ENCODE measurements at regions not wholly inside any gene's neighbourhood (a gene's known extent, or its start where the extent isn't known, plus 50 kb on each side); places are given as distances from the start of the nearest gene placed in this dataset.

DNA sequence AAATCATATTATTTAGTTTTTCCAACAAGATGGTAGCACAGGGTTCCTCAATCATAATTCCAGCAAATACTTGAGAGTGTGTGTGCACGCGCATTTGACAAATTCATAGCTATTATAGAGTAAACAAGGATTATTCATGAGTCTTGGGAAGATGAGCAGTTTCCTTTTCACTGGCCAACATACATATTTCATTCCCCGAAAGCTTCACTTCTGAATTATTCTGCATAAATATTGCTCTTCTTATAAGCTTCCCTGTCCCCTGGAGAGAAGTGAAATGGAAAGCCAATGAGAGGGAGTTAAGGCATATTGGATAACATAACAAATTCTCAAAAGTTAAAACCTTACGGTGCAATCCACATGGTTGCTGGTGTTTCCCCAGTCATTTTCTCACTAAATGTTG, 386.4 kb upstream of the SEMA6A start:
- Histone ChIP-seq H3K9me3 (ENCODE audit: insufficient read depth, low read length) (no peaks in the 10 kb centered on the region), H3K27me3 (ENCODE audit: low read depth, low read length) (no peaks in the 10 kb centered on the region), H4K20me1 (ENCODE audit: insufficient read depth, low read length) (no peaks in the 10 kb centered on the region), H3K4me1 (ENCODE audit: low read length) (peaks cover 4% of the 10 kb centered on the region; the same call in 1 of the 2 replicates), H3K36me3 (replicated peaks; ENCODE audit: low read depth, low read length) (no peaks in the 10 kb centered on the region), H3K27ac (ENCODE audit: low read length) (no peak overlapping the region), H3K4me3 (ENCODE audit: low read length) (no peak overlapping the region), H3K79me2 (ENCODE audit: low read length) (no peaks in the 10 kb centered on the region), H2AFZ (ENCODE audit: low read depth, low read length) (no peak overlapping the region), H3K9ac (ENCODE audit: low read length) (no peak overlapping the region), H3K4me2 (ENCODE audit: low read length) (no peak overlapping the region)
- TF ChIP-seq, protein P1, sequence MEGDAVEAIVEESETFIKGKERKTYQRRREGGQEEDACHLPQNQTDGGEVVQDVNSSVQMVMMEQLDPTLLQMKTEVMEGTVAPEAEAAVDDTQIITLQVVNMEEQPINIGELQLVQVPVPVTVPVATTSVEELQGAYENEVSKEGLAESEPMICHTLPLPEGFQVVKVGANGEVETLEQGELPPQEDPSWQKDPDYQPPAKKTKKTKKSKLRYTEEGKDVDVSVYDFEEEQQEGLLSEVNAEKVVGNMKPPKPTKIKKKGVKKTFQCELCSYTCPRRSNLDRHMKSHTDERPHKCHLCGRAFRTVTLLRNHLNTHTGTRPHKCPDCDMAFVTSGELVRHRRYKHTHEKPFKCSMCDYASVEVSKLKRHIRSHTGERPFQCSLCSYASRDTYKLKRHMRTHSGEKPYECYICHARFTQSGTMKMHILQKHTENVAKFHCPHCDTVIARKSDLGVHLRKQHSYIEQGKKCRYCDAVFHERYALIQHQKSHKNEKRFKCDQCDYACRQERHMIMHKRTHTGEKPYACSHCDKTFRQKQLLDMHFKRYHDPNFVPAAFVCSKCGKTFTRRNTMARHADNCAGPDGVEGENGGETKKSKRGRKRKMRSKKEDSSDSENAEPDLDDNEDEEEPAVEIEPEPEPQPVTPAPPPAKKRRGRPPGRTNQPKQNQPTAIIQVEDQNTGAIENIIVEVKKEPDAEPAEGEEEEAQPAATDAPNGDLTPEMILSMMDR (IDR thresholded peaks at IDR 0.05; ENCODE audit: low read depth, low read length) = no peak
- no peak for TF ChIP-seq EZH2phosphoT487 (IDR thresholded peaks at IDR 0.05; ENCODE audit: low read depth)

DNA sequence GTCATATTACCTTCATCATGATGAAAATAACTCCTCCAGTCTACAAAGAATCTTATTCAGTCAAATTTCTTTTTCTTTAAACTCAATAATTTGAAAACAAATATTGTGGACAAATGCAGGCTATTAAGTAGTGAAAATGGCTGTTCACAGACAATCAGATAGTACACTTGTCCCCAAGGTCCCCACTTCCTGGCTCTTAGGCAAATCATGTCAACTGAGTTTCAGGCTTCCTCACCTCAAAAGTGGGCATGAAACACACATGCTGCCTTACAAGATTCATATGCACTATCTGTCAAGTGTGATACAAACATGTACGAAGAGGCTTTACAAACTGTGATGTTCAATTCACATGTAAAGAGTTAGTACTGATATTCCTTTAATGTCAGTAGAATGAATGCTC, 385.2 kb upstream of the SEMA6A start:
- TF ChIP-seq EZH2phosphoT487 (IDR thresholded peaks at IDR 0.05; ENCODE audit: low read depth) = no peak
- TF ChIP-seq, protein P1 (IDR thresholded peaks at IDR 0.05; ENCODE audit: low read depth, low read length) = no peak
- H3K27me3 ChIP-seq (ENCODE audit: low read depth, low read length) = no peaks in the 10 kb centered on the region
- H3K27ac ChIP-seq (ENCODE audit: low read length) = no peak overlapping the region
- no peaks in the 10 kb centered on the region for H3K79me2 ChIP-seq (ENCODE audit: low read length)
- no peak overlapping the region for H3K9ac ChIP-seq (ENCODE audit: low read length)
- H3K36me3 ChIP-seq (replicated peaks; ENCODE audit: low read depth, low read length) = no peaks in the 10 kb centered on the region
- H4K20me1 ChIP-seq (ENCODE audit: insufficient read depth, low read length) = no peaks in the 10 kb centered on the region
- H3K4me3 ChIP-seq (ENCODE audit: low read length) = no peak overlapping the region
- peaks cover 4% of the 10 kb centered on the region; the same call in 1 of the 2 replicates for H3K4me1 ChIP-seq (ENCODE audit: low read length)
- no peaks in the 10 kb centered on the region for H3K9me3 ChIP-seq (ENCODE audit: insufficient read depth, low read length)
- no peak overlapping the region for H3K4me2 ChIP-seq (ENCODE audit: low read length)
- no peak overlapping the region for H2AFZ ChIP-seq (ENCODE audit: low read depth, low read length)

- Histone ChIP-seq H3K4me1 (ENCODE audit: low read length) (0 out of 2 replicates have a peak, but pooled peaks cover under 1% of the 10 kb centered on the region), H3K36me3 (replicated peaks; ENCODE audit: low read depth, low read length) (no peaks in the 10 kb centered on the region), H3K4me3 (ENCODE audit: low read length) (no peak overlapping the region), H3K27ac (ENCODE audit: low read length) (no peak overlapping the region), H3K9me3 (ENCODE audit: insufficient read depth, low read length) (no peaks in the 10 kb centered on the region), H3K79me2 (ENCODE audit: low read length) (no peaks in the 10 kb centered on the region), H3K4me2 (ENCODE audit: low read length) (no peak overlapping the region), H4K20me1 (ENCODE audit: insufficient read depth, low read length) (no peaks in the 10 kb centered on the region), H2AFZ (ENCODE audit: low read depth, low read length) (no peak overlapping the region), H3K27me3 (ENCODE audit: low read depth, low read length) (no peaks in the 10 kb centered on the region), H3K9ac (ENCODE audit: low read length) (no peak overlapping the region)
- TF ChIP-seq, protein P1 (IDR thresholded peaks at IDR 0.05; ENCODE audit: low read depth, low read length) = no peak
- TF ChIP-seq EZH2phosphoT487 (IDR thresholded peaks at IDR 0.05; ENCODE audit: low read depth) = no peak
These were observed 378.8 kb upstream of the SEMA6A start for GRCh38 chr5:116953251-116953930.

DNA sequence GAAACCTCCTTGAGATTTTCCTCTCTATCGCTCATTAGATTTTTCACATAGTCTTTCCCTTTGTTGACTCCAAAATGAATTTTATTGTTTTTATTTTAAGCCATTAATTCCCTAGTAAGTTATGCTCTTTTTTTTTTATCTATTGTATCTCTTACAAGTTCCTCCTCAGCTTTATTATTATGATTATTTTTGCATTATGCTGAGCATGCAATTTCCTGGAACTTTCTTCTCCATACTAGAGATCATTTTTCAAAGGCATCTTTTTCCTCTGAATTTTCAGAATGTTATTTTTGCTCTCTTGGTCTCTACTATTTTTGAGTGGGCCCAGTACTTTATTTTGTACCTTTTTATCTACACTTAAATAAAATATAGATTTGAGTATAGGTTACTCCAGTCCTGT, 376.6 kb upstream of the SEMA6A start:
- H3K9ac ChIP-seq (ENCODE audit: low read length) = no peak overlapping the region
- H3K79me2 ChIP-seq (ENCODE audit: low read length) = no peaks in the 10 kb centered on the region
- H4K20me1 ChIP-seq (ENCODE audit: insufficient read depth, low read length) = no peaks in the 10 kb centered on the region
- no peak overlapping the region for H2AFZ ChIP-seq (ENCODE audit: low read depth, low read length)
- H3K4me3 ChIP-seq (ENCODE audit: low read length) = no peak overlapping the region
- no peak overlapping the region for H3K4me2 ChIP-seq (ENCODE audit: low read length)
- TF ChIP-seq, protein P1 (IDR thresholded peaks at IDR 0.05; ENCODE audit: low read depth, low read length) = no peak
- TF ChIP-seq EZH2phosphoT487 (IDR thresholded peaks at IDR 0.05; ENCODE audit: low read depth) = no peak
- H3K9me3 ChIP-seq (ENCODE audit: insufficient read depth, low read length) = no peaks in the 10 kb centered on the region
- H3K27me3 ChIP-seq (ENCODE audit: low read depth, low read length) = no peaks in the 10 kb centered on the region
- no peaks in the 10 kb centered on the region for H3K36me3 ChIP-seq (replicated peaks; ENCODE audit: low read depth, low read length)
- H3K27ac ChIP-seq (ENCODE audit: low read length) = no peak overlapping the region
- peaks cover 8% of the 10 kb centered on the region; the same call in 1 of the 2 replicates for H3K4me1 ChIP-seq (ENCODE audit: low read length)

Measured in OCI-LY3 (cell line).